ENCODE measurements at regions not wholly inside any gene's neighbourhood (a gene's known extent, or its start where the extent isn't known, plus 50 kb on each side); places are given as distances from the start of the nearest gene placed in this dataset.
"Not testable (repeated sequence)": the region's sequence is repeated elsewhere in the genome, so short reads cannot be mapped to it uniquely, and the experiment has no call there.

DNA sequence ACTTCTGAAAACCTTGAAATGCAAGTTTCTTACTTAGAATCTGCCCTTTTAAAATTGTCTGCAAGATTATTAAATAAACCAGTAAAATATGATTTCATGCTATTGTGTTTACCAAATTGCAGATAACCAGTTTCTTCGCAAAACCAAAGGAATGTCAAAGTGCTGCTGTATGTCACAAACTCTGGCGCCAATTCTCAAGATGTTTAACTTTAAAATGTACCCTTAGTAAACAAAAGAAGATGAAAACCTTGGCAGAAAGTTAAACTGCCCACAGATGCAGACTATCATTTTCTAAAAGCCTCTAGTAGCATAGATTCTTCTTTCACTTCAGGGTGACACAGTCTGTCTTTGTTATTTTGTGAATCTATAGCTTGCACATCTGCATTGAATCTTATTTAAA lies 189.2 kb downstream of the SLITRK6 start:
- in situ Hi-C loops (cut with HindIII; ENCODE audit: low sequenced_read_pairs), result no loop called here

DNA sequence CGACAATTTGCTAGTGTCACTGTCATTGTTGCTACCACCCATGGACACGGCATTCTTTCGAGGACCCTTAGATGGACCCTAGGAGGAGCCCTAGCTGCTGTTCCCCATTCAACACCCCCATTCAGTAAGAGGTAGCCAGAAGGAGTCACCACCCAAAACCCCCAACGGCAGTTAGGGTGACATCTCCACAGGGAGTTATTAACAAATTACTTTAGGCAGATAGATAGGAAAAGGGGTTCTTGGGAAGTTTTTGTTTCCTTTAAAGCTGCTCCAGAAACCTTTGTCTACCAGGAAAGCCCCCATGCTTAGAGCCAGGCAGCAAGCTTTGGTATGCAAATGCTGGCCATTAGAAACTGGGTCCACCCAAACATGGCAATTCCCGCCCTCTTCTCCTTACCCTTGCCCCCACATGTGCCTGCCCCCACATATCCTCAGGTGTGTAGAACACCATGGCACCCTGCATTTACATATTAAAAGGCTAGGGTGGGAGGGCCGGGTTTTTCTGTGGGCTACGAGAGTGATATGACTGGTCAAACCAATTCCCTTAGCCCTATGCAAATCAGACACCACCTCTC lies 190.9 kb downstream of the SLITRK6 start:
- in situ Hi-C loops (cut with HindIII; ENCODE audit: low sequenced_read_pairs), result no loop called here

DNA sequence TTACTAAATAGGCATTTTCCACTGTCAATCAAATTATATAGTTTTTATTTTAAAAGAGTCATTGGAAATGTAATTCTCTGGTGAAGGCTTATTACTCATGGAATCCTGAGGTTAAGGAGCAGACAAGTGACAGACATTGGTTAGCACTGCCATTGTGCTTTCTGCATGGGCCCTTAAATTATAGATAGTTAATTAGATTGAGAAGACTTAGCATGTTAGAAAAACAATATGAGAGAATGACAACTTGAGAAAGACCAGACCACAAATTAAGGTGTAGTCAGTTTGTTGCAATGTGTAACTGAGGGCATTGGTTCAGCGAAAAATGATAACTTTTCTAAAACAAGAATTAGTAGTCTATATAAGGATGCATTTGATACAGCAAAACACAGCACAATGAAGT lies 195.5 kb downstream of the SLITRK6 start:
- in situ Hi-C loops (cut with HindIII; ENCODE audit: low sequenced_read_pairs), result no loop called here

DNA sequence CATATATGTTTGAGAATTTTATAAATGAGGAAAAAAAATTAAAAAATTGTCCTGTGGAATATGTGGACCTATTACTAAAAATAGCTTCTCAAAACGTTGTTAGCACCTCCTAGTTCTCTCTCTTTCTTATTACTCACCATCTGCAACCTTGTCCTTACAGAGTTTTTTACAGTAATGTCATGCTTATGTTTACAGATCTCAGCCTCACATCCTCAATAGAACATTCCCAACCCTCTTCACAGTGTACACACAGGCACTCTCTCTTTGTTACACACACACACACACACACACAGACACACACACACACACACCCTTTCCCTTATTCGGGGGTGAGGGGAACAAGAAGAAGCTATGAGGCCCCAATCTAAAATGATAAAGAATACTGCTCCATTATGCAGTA lies 197.7 kb downstream of the SLITRK6 start:
- in situ Hi-C loops (cut with HindIII; ENCODE audit: low sequenced_read_pairs), result no loop called here

DNA sequence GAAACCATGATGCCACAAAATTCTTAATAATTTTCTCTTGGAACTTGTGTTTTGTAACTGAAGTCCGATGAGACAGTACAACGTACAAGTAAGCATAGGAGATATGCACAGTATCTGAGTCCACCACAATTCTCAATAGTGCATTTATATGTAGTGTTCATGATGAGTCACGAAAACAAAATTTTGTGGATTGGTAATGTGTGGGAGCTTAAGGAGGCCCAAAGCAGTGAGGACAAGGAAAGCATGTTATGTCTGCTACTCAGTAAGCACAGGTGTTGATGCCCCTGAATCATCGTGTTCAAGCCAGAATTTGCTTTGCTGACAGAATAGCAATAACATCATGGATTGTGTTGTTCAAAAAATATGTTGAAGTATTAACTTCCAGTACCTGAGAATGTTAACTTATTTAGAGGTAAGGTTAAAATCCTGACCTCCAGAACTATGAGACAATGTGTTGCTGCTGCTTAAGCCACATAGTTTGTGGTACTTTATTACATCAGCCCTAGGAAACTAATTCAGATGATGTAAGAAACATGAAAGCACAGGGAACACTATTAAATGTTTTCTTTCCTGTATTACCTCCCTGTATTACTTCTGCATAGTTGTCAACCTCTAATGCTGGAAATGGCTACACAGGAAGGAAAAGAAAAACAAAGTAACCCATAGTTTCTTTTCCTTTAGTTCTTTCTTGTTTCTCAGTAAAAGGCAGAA lies 201.3 kb downstream of the SLITRK6 start:
- in situ Hi-C loops (cut with HindIII; ENCODE audit: low sequenced_read_pairs), result no loop called here

DNA sequence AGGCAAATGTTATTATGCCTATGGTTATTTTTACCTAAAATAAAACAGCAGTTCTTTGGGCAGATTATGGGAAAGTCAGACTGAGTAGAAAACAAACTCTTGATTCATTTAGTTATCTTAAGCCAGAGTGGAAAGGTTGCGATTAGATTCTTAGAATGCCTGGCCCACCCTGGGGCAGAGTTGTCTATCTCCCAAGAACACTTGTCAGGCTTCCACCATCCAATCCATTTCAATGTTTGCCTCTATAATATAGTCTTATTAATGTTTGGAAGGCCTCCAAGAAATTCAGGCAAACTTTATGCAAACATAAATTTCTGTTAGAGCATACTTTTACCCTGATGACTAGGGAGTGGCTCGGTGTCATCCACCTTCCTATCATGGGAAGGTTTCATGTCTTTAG lies 207.0 kb downstream of the SLITRK6 start:
- in situ Hi-C loops (cut with HindIII; ENCODE audit: low sequenced_read_pairs), result no loop called here

DNA sequence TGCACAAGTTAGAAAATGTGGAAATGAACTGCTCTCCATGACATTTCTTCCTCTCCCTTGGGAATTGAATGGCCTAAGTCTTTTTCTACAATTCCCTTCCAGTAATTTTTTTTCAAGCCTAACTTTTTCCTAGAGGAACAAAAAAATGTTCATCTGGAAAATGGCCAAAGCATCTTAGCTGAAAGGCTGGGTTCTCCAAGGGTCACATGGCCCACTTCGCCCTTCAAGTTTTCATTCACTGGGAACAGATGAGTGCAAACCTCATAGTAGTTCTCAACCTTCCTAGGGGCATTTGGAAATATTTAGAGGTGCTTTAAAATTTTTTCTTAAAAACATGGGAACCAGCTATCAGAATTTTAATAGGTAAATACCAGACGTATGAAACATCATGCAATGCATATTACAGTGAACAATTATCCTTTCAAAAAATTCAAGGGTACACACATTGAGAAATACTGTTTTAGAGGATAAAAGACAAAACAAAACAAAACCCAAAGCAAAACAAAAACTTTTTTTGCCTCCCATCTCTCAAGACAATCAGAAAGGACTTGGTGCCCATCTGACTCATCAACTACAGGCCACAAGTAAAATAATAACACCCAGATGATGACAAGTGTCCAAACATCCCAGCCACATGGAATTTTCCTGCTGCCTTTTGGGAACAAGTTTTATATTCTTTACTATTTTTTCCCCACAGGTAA lies 208.8 kb downstream of the SLITRK6 start:
- in situ Hi-C loops (cut with HindIII; ENCODE audit: low sequenced_read_pairs), result no loop called here

DNA sequence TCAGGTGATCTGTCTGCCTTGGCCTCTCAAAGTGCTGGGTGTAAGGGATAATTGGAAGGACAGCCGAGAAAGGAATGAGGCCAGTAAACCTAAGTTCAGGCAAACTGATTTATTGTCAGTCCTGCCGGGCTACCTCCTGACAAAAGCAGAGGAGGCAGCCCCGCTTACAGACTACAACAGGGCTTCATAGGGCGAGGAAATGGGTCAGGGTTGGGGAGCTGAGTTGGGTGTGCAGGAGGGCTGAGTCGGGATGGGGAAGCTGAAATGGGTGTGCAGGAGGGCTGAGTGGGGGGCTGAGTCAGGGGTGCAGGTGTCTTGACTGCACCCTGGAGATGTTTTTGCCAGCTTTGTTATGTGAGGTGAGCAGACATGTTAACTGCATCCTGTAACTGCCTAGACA lies 210.2 kb downstream of the SLITRK6 start:
- in situ Hi-C loops (cut with HindIII; ENCODE audit: low sequenced_read_pairs), result no loop called here

DNA sequence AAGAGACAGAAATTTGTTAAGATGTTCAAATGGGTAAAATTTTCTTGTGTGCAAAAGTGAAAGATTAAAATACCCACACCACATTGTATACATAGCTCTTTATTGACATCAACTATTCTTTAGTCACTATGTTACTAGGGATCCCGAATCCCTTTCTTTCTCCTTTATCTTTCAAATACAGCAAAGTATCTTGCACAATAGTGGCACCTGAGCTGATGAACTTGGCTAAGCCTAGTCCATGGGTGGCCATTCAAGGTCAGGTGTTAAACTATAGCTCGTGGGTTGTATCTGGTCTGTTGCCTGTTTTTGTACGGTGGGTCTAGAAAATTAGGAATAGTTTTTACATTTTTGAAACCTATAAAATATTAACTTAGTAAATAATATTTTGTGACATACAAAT lies 210.9 kb downstream of the SLITRK6 start:
- in situ Hi-C loops (cut with HindIII; ENCODE audit: low sequenced_read_pairs), result no loop called here

DNA sequence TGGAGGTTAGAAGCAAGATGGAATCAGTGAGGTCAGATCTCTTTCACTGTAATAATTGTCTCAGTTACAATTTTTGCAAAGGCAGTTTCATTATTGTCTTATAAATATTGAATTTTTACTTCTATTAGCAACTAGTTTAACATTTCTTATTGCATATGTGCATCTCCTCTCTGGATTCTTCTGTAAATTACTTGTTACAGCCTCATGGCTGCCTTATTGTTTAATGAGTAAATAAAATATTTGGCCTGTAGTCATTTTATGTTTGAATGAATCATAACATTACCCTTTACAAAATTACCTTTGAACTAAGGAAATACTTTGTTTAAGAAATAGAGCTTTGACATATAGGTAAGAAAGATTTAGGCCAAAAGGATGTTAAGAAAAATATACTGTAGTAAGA lies 212.4 kb downstream of the SLITRK6 start:
- in situ Hi-C loops (cut with HindIII; ENCODE audit: low sequenced_read_pairs), result no loop called here

DNA sequence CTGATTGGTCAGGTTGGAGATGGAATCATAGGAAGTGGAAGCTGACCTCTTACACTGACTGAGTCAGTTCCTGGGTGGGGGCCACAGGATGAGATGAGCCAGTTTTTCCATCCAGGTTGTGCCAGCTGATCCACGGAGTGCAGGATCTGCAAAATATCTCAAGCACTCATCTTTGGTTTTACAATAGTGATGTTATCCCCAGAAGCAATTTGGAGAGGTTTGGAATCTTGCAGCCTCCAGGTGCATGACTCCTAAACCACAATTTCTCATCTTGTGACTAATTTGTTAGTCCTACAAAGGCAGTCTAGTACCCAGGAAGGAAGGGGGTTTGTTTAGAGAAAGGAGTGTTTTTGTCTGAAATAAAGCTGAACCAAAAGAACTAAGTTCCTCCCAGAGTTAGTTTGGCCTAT lies 212.8 kb downstream of the SLITRK6 start:
- in situ Hi-C loops (cut with HindIII; ENCODE audit: low sequenced_read_pairs), result no loop called here

DNA sequence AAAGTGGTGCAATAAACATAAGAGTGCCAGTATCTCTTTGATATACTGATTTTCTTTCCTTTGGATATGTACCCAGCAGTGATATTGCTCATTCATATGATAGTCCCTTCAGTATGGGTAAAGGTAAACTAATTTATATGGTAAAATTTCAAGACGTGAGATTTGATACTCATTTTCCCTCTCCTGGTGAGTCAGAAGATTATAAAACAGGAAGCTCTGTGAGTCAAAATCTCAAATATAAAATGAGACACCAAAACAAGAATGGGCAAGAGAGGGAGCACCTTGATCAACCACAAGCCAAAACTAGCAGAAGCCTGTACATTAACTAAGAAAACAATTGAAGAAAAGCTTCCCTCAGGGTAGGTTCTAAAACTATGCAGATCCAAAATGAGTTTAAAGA lies 216.3 kb downstream of the SLITRK6 start:
- in situ Hi-C loops (cut with HindIII; ENCODE audit: low sequenced_read_pairs), result no loop called here

DNA sequence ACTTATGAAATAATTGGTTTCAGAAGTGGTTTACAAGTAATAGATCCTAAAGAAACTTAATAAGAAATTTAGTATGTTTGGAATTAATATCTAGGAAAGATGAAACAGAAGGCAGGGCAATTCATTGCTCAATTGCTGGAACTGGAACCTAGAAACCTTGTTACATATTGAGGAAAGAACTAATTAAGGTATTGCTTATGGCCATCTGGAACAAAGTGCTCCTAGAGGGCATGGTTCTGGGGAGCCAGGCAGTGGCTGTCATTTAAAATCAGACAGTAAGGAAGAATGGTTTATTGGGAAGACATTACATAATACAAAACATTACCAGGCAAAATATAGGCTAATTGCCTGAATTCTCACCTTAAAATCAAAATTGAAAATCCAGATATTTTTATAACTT lies 224.1 kb downstream of the SLITRK6 start:
- in situ Hi-C loops (cut with HindIII; ENCODE audit: low sequenced_read_pairs), result no loop called here

DNA sequence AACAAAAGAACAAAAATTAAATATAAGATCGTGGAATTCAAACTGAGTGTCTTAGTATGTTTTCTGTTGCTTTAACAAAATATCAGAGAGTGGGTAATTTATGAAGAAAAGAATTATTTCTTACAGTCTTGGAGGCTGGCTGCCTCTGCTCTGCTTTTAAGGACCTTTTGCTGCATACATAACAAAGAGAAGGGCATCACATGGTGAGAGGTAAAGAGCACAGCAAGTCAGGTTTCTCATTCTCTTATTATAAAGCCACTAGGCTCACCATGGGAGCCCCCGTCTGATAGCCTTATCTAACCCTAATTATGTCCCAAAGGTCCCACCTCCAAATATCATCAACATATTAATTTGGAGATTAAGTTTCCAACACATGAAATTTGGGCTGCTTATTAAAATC lies 231.3 kb downstream of the SLITRK6 start:
- in situ Hi-C loops (cut with HindIII; ENCODE audit: low sequenced_read_pairs), result no loop called here

DNA sequence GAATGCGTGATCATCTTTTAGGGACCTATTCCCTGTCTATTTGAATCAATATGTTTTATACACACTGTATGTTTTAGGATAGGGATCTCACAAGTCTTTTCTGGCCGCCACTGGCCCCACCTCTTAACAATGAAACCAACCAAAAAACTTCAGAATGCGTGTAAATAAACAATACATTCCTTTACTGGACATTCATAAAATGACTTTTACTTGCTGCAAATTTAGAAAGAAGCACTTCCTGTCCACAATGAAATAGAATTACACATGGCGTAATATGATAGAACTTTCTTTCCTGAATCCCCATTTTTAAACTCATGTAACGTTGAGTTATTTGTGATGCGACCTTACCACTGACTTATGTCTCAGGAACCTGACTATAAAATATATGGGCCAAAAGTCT lies 233.6 kb downstream of the SLITRK6 start:
- in situ Hi-C loops (cut with HindIII; ENCODE audit: low sequenced_read_pairs), result no loop called here

DNA sequence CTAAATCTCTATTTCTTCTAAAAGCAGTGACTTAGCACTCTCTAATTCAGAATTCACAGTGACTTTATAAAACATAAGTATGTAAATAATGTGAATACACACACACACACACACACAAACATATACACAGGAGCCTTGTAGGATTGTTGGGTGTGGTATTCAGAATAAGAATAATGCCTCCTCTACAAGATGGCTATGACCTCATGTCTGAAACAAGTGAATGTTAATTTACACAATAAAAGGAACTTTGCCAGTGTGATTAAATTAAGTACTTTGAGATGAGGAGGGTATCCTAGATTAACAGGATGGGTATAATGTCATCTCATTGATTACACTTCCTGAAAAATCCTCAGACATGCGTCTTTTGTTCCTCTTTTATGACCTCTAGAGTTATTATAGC lies 234.6 kb downstream of the SLITRK6 start:
- in situ Hi-C loops (cut with HindIII; ENCODE audit: low sequenced_read_pairs), result no loop called here

DNA sequence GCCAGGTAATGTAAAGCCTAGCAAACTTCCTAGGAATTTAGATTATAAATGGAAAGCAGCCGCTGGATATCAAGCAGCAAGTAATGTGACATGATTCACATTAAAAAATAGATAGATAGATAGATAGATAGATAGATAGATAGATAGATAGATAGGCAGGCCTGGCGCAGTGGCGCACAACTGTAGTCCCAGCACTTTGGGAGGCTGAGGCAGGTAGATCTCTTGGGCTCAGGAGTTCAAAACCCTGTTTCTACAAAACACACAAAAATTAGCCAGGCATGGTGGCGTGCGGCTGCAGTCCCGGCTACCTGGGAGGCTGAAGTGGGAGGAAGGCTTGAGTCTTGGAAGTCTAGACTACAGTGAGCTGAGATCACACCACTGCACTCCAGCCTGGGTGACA lies 236.9 kb downstream of the SLITRK6 start:
- in situ Hi-C loops (cut with HindIII; ENCODE audit: low sequenced_read_pairs), result no loop called here

DNA sequence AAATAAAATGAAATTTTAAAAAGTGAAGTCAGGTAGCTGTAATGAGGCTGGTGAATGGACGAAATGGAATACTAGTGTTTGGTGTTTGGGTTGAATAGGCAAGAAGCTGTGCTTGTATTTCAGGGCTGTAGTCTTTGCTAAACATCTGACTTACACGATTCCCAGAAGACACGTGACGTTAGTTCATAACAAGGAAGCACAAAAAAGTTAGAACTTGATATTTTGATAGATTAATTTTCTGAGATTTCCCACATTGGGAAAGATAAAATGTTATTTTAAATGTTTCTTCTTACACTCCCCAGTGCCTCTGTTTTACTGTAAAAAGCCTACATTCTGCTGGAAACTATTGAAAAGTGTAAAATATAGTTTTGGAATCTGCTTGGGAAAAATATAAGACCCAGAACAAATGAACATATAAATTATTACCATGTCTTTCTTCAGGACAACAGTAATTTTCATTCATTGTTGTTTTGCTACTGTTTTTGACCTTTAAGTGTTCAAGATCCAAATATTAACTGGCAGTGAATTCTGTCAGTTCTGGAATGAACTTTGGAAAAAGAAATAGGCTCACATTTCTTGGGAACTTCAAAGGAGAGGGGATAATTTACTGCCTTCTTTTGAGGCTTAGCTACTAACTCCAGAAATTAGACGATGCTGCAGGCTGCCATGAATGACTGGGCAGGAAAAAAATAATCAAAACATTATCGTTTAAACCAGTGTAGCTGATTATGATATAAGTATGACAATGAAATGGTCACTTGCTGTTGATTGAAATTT lies 241.3 kb downstream of the SLITRK6 start:
- in situ Hi-C loops (cut with HindIII; ENCODE audit: low sequenced_read_pairs), result no loop called here

DNA sequence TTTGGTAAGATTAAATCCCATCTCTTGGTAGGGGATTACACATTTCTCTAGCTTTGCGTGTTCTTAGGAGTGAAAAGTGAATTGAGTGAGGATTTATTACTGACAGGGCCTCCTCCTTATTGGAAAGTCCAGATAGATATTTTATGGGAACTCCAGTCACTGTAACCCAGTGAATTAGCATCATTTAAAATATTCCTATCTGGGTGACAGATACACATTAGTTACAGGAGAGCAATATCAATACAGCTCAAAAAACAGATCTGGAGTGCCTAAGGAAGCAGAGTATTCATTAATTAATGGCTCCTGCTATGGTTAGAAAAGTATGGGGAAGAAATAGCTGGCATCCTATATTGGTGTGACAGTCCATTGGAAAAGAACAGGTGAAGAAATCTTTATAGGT lies 248.2 kb downstream of the SLITRK6 start:
- in situ Hi-C loops (cut with HindIII; ENCODE audit: low sequenced_read_pairs), result no loop called here

DNA sequence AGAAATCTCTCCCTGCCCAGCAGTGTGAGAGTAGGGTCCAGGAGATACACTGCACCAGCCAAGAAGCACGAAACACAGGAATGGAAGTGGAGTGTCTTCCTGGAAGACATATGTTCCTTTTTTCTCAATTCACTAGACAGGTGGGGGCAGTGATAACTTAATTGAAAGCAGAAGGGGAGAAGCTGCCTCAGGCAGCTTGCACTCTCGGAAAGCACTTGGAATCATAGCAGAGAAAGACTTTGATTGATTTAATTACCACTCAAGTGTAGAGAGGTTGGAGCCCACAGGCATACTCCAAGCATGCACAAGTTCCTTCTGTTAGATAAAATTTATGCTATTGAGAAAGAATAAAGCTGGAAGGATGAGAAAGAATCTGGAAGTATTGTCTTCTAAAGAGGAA lies 249.4 kb downstream of the SLITRK6 start:
- in situ Hi-C loops (cut with HindIII; ENCODE audit: low sequenced_read_pairs), result no loop called here

DNA sequence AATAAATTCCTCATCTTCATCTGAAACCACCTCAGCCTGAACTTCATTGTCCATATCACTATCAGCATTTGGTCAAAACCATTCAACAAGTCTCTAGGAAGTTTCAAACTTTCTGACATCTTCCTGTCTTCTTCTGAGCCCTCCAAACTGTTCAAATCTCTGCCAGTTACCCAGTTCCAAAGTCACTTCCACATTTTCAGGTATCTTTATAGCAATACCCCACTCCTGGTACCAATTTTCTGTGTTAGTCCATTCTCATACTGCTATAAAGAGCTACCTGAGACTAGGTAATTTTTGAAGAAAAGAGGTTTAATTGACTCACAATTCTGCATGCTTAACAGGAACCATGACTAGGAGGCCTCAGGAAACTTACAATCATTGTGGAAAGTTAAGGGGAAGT lies 250.4 kb downstream of the SLITRK6 start:
- in situ Hi-C loops (cut with HindIII; ENCODE audit: low sequenced_read_pairs), result not testable (repeated sequence)

DNA sequence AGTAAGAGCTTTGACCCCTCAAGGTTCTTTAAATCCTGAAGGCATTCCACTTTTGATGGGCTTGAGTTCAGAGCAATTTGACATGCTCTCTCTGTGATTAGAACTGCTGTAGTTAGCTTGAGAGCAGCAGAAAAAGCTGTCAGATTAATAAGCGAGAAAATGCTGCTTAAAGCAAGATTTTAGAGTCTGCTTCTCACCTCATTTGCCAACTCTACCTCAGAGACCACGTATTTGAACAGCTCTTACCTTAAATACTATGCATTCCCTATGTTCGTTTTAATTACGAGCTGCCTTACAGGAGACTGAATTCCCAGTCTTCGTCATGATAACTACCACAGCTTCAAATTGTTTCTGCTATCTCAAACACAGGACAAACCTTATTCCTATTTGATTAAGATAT lies 253.4 kb downstream of the SLITRK6 start:
- in situ Hi-C loops (cut with HindIII; ENCODE audit: low sequenced_read_pairs), result no loop called here

All from DLD1 (cell line).